ENCODE measurements at regions not wholly inside any gene's neighbourhood (a gene's known extent, or its start where the extent isn't known, plus 50 kb on each side); places are given as distances from the start of the nearest gene placed in this dataset.
"Not testable (repeated sequence)": the region's sequence is repeated elsewhere in the genome, so short reads cannot be mapped to it uniquely, and the experiment has no call there.

- DNase-seq (ENCODE audit: low read depth in 3 of 3) = no peak
Measured at GRCh38 chr15:36175741-36176291, 403.6 kb upstream of the CDIN1 start.

- DNase-seq (ENCODE audit: low read depth in 3 of 3) = no peak
Measured at GRCh38 chr15:36177590-36178302, 401.7 kb upstream of the CDIN1 start.

GRCh38 chr15:36178303-36178633 is 401.2 kb upstream of the CDIN1 start:
- no peak for DNase-seq (ENCODE audit: low read depth in 3 of 3)

GRCh38 chr15:36183201-36183600 is 396.2 kb upstream of the CDIN1 start:
- DNase-seq (ENCODE audit: low read depth in 3 of 3) = no peak

GRCh38 chr15:36185438-36185837 is 394.0 kb upstream of the CDIN1 start:
- no peak for DNase-seq (ENCODE audit: low read depth in 3 of 3)

- no peak for DNase-seq (ENCODE audit: low read depth in 3 of 3)
Measured at GRCh38 chr15:36185845-36186244, 393.6 kb upstream of the CDIN1 start.

GRCh38 chr15:36186376-36186775 is 393.1 kb upstream of the CDIN1 start:
- no peak for DNase-seq (ENCODE audit: low read depth in 3 of 3)

- no peak for DNase-seq (ENCODE audit: low read depth in 3 of 3)
Measured at GRCh38 chr15:36191459-36191858, 388.0 kb upstream of the CDIN1 start.

GRCh38 chr15:36195361-36196007 is 383.9 kb upstream of the CDIN1 start:
- not testable (repeated sequence) for DNase-seq (ENCODE audit: low read depth in 3 of 3)

- DNase-seq (ENCODE audit: low read depth in 3 of 3) = no peak
Measured at GRCh38 chr15:36208868-36209582, 370.4 kb upstream of the CDIN1 start.

GRCh38 chr15:36210426-36210825 is 369.0 kb upstream of the CDIN1 start:
- no peak for DNase-seq (ENCODE audit: low read depth in 3 of 3)

GRCh38 chr15:36218322-36218721 is 361.1 kb upstream of the CDIN1 start:
- DNase-seq (ENCODE audit: low read depth in 3 of 3) = no peak

GRCh38 chr15:36218991-36219390 is 360.4 kb upstream of the CDIN1 start:
- DNase-seq (ENCODE audit: low read depth in 3 of 3) = no peak

GRCh38 chr15:36221992-36222391 is 357.4 kb upstream of the CDIN1 start:
- no peak for DNase-seq (ENCODE audit: low read depth in 3 of 3)

- DNase-seq (ENCODE audit: low read depth in 3 of 3) = no peak
Measured at GRCh38 chr15:36230776-36231175, 348.6 kb upstream of the CDIN1 start.

GRCh38 chr15:36232491-36232890 is 346.9 kb upstream of the CDIN1 start:
- no peak for DNase-seq (ENCODE audit: low read depth in 3 of 3)

- DNase-seq (ENCODE audit: low read depth in 3 of 3) = no peak
Measured at GRCh38 chr15:36234743-36235142, 344.7 kb upstream of the CDIN1 start.

- no peak for DNase-seq (ENCODE audit: low read depth in 3 of 3)
Measured at GRCh38 chr15:36235173-36235572, 344.3 kb upstream of the CDIN1 start.

- DNase-seq (ENCODE audit: low read depth in 3 of 3) = no peak
Measured at GRCh38 chr15:36239509-36239908, 339.9 kb upstream of the CDIN1 start.

GRCh38 chr15:36251450-36251849 is 328.0 kb upstream of the CDIN1 start:
- no peak for DNase-seq (ENCODE audit: low read depth in 3 of 3)

- no peak for DNase-seq (ENCODE audit: low read depth in 3 of 3)
Measured at GRCh38 chr15:36252146-36252711, 327.2 kb upstream of the CDIN1 start.

- no peak for DNase-seq (ENCODE audit: low read depth in 3 of 3)
Measured at GRCh38 chr15:36254426-36254825, 325.0 kb upstream of the CDIN1 start.

Data from stimulated activated CD4-positive, alpha-beta T cell treated with anti-CD3 and anti-CD28 coated beads, TNF-alpha, amount 100 ng/mL, for 48 hours (primary cell).